ENCODE measurements at regions not wholly inside any gene's neighbourhood (a gene's known extent, or its start where the extent isn't known, plus 50 kb on each side); places are given as distances from the start of the nearest gene placed in this dataset.

DNA sequence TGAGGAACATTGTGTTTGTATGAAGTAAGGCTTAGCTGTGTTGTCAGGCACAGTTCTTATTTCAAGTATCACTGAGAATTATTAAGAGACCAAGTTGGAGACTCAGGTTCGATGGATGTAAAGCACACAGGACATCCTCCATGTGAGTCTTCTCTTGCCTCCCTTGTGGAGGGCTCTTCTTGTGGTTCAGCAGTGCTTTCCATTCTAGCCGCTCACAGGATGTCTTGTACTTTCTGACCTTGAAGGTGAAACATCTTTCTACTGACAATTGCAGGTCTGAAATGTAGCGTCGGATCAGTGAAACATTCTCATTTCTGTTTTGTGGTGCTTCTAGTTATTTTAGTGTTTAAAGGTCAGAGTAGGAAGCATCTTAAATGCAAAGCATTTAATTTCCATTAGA lies 154.6 kb downstream of the HIPK3 start:
- Histone ChIP-seq H3K27ac (ENCODE audit: low read depth, low read length) (no peak overlapping the region), H3F3A (ENCODE audit: insufficient read depth) (no peaks in the 10 kb centered on the region), H3K9ac (ENCODE audit: low read length) (no peak overlapping the region), H2AFZ (ENCODE audit: low read depth, low read length, severe bottlenecking) (no peak overlapping the region), H3K4me3 (ENCODE audit: insufficient read depth, low read length, poor library complexity, severe bottlenecking) (no peak overlapping the region), H3K79me2 (ENCODE audit: insufficient read depth, low read length) (no peaks in the 10 kb centered on the region), H3K9me3 (ENCODE audit: insufficient read depth, low read length) (no peaks in the 10 kb centered on the region), H3K4me2 (ENCODE audit: low read depth, low read length, poor library complexity, severe bottlenecking) (no peak overlapping the region), H4K20me1 (ENCODE audit: low read depth, low read length) (no peaks in the 10 kb centered on the region), H3K9me2 (replicated peaks; ENCODE audit: insufficient read depth, low read length) (no peaks in the 10 kb centered on the region), H3K27me3 (ENCODE audit: low read length) (no peaks in the 10 kb centered on the region), H3K36me3 (ENCODE audit: low read length) (no peaks in the 10 kb centered on the region)
- TF ChIP-seq, protein P1, sequence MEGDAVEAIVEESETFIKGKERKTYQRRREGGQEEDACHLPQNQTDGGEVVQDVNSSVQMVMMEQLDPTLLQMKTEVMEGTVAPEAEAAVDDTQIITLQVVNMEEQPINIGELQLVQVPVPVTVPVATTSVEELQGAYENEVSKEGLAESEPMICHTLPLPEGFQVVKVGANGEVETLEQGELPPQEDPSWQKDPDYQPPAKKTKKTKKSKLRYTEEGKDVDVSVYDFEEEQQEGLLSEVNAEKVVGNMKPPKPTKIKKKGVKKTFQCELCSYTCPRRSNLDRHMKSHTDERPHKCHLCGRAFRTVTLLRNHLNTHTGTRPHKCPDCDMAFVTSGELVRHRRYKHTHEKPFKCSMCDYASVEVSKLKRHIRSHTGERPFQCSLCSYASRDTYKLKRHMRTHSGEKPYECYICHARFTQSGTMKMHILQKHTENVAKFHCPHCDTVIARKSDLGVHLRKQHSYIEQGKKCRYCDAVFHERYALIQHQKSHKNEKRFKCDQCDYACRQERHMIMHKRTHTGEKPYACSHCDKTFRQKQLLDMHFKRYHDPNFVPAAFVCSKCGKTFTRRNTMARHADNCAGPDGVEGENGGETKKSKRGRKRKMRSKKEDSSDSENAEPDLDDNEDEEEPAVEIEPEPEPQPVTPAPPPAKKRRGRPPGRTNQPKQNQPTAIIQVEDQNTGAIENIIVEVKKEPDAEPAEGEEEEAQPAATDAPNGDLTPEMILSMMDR (IDR thresholded peaks at IDR 0.05; ENCODE audit: insufficient read depth, low read length, poor library complexity, severe bottlenecking), result no peak
- TF ChIP-seq EZH2phosphoT487 (conservative IDR thresholded peaks at IDR 0.05; ENCODE audit: low read length), result no peak

DNA sequence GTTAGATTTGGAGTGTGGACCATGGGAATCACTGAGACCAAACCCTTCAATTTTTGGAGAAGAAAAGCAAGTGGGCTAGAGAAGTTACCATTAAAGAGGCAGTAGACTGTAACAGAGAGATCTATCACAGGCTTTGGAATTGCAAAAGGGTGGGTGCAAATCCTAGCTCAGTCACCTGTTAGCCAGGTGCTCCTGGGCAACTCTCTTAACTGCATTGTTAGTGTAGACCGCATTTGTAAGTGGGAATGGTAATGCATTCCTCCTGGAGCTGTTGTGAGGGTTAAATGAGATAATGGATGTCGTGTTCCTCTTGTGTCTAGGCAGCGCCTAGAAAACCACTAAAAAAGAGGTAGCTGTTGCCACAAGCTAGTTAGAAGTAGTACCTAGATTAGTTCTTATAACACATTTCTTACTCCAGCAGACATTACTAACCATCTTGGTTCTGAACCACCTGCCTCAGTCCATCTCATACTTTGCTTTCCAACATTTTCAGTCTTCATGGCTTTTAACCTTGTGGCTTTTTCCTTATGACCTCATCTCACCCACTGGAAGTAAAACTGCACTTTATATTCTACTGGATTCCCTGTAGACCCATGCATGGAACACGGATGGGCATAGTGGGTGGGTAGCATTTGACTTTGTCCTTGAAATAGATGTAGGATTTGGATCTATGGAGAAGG lies 153.0 kb downstream of the HIPK3 start:
- H3F3A ChIP-seq (ENCODE audit: insufficient read depth), result no peaks in the 10 kb centered on the region
- H3K27ac ChIP-seq (ENCODE audit: low read depth, low read length), result no peak overlapping the region
- H2AFZ ChIP-seq (ENCODE audit: low read depth, low read length, severe bottlenecking), result no peak overlapping the region
- H3K36me3 ChIP-seq (ENCODE audit: low read length), result no peaks in the 10 kb centered on the region
- no peak overlapping the region for H3K9ac ChIP-seq (ENCODE audit: low read length)
- no peaks in the 10 kb centered on the region for H3K9me3 ChIP-seq (ENCODE audit: insufficient read depth, low read length)
- no peak overlapping the region for H3K4me2 ChIP-seq (ENCODE audit: low read depth, low read length, poor library complexity, severe bottlenecking)
- H3K4me3 ChIP-seq (ENCODE audit: insufficient read depth, low read length, poor library complexity, severe bottlenecking), result no peak overlapping the region
- no peaks in the 10 kb centered on the region for H4K20me1 ChIP-seq (ENCODE audit: low read depth, low read length)
- H3K79me2 ChIP-seq (ENCODE audit: insufficient read depth, low read length), result no peaks in the 10 kb centered on the region
- H3K9me2 ChIP-seq (replicated peaks; ENCODE audit: insufficient read depth, low read length), result no peaks in the 10 kb centered on the region
- H3K27me3 ChIP-seq (ENCODE audit: low read length), result no peaks in the 10 kb centered on the region
- TF ChIP-seq EZH2phosphoT487 (conservative IDR thresholded peaks at IDR 0.05; ENCODE audit: low read length), result no peak
- TF ChIP-seq, protein P1 (IDR thresholded peaks at IDR 0.05; ENCODE audit: insufficient read depth, low read length, poor library complexity, severe bottlenecking), result no peak
